ENCODE measurements at regions not wholly inside any gene's neighbourhood (a gene's known extent, or its start where the extent isn't known, plus 50 kb on each side); places are given as distances from the start of the nearest gene placed in this dataset.

DNA sequence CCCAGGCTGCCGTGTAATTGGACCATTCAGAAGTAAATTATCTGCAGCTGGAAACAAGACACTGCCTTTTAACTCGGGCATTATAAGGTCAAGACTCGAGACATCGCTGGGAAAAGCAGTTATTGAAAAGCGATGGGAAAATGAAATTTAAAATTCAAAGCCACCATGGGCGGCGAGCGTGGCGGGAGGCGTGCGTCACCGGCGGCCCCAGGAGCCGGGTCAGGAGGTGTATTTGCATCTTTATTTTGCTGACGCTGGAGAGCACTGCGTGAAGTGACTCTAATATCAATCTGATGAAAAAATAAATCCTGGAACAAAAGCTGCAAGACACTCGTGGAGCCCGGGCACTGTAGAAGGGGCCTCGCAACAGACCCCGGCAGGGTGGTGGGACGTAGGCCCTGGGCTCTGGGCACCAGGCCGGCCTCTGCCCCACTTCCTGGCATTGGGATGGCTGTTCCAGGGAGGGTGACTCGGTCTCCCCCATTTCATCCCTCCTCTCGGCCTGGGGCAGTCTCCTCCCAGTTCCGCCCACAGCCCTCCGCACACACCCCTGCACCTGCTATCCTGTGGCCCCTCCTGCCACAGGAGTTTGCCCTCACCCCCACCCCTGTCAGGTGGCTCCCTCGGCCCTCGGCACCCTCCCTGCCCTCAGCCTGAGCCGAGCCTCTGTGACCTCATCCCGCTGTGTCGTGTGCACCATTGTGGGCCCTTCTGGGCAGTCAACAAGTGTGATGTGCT, 196.2 kb downstream of the KIF26A start (continued):
- TF ChIP-seq, protein P1, sequence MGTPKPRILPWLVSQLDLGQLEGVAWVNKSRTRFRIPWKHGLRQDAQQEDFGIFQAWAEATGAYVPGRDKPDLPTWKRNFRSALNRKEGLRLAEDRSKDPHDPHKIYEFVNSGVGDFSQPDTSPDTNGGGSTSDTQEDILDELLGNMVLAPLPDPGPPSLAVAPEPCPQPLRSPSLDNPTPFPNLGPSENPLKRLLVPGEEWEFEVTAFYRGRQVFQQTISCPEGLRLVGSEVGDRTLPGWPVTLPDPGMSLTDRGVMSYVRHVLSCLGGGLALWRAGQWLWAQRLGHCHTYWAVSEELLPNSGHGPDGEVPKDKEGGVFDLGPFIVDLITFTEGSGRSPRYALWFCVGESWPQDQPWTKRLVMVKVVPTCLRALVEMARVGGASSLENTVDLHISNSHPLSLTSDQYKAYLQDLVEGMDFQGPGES (IDR thresholded peaks at IDR 0.05; ENCODE audit: low read depth, low read length) = no peak
- TF ChIP-seq RCOR1 (IDR thresholded peaks at IDR 0.05; ENCODE audit: low read length) (no peak), MXI1 (IDR thresholded peaks at IDR 0.05; ENCODE audit: low read depth, low read length) (no peak)
- TF ChIP-seq, protein P2, sequence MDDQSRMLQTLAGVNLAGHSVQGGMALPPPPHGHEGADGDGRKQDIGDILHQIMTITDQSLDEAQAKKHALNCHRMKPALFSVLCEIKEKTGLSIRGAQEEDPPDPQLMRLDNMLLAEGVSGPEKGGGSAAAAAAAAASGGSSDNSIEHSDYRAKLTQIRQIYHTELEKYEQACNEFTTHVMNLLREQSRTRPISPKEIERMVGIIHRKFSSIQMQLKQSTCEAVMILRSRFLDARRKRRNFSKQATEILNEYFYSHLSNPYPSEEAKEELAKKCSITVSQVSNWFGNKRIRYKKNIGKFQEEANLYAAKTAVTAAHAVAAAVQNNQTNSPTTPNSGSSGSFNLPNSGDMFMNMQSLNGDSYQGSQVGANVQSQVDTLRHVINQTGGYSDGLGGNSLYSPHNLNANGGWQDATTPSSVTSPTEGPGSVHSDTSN (IDR thresholded peaks at IDR 0.05) = no peak

- CTCF ChIA-PET = no interaction called here
- Histone ChIP-seq H3F3A (replicated peaks; ENCODE audit: insufficient read depth) (no peaks in the 10 kb centered on the region), H3K27me3 (ENCODE audit: insufficient read depth) (no peaks in the 10 kb centered on the region), H3K9me2 (no peaks in the 10 kb centered on the region), H2AFZ (ENCODE audit: low read depth) (no peak overlapping the region), H3K9me3 (peaks cover 4% of the 10 kb centered on the region; the same call in 1 of the 2 replicates), H3K27ac (ENCODE audit: low read depth in 2 of 2, low read length in 1 of 2) (no peak overlapping the region), H3K4me2 (no peak overlapping the region), H3K9ac (no peak overlapping the region), H3K79me2 (ENCODE audit: insufficient read depth) (no peaks in the 10 kb centered on the region), H4K20me1 (ENCODE audit: insufficient read depth) (no peaks in the 10 kb centered on the region), H3K36me3 (replicated peaks in 1 of 2; ENCODE audit: control insufficient read depth in 1 of 2, insufficient read depth in 2 of 2, low read length in 1 of 2) (no peaks in the 10 kb centered on the region), H3K4me3 (ENCODE audit: low read depth in 2 of 2, low read length in 1 of 2) (no peak overlapping the region), H3K4me1 (ENCODE audit: control insufficient read depth in 1 of 2, insufficient read depth in 2 of 2, low read depth in 1 of 2, low read length in 1 of 2) (no peaks in the 10 kb centered on the region; a peak in 1 of 4 replicates)
- no peak for DNase-seq
- POLR2A ChIA-PET = no interaction called here
- no peak for TF ChIP-seq FOSL2 (IDR thresholded peaks at IDR 0.05; ENCODE audit: borderline replicate concordance, low read depth)
- TF ChIP-seq TEAD4 (IDR thresholded peaks at IDR 0.05; ENCODE audit: borderline replicate concordance, insufficient read depth) = no peak
- no peak for TF ChIP-seq RAD21 (IDR thresholded peaks at IDR 0.05; ENCODE audit: low read length)
- no peak for TF ChIP-seq TCF12 (IDR thresholded peaks at IDR 0.05)
- TF ChIP-seq SMC3 (IDR thresholded peaks at IDR 0.05; ENCODE audit: low read depth, low read length) = no peak
- TF ChIP-seq POLR2AphosphoS5 (IDR thresholded peaks at IDR 0.05; ENCODE audit: low read depth, low read length) = no peak
- no peak for TF ChIP-seq NFIC (IDR thresholded peaks at IDR 0.05; ENCODE audit: borderline replicate concordance)
- no peak for TF ChIP-seq ELF1 (IDR thresholded peaks at IDR 0.05)
- TF ChIP-seq FOXM1 (IDR thresholded peaks at IDR 0.05; ENCODE audit: low read depth) = no peak
- no peak for TF ChIP-seq ZBTB33 (IDR thresholded peaks at IDR 0.05; ENCODE audit: borderline replicate concordance, low read depth)
- TF ChIP-seq, protein P1 (IDR thresholded peaks at IDR 0.05; ENCODE audit: low read depth, low read length) = no peak
- TF ChIP-seq REST (IDR thresholded peaks at IDR 0.05; ENCODE audit: low read depth, low read length) = no peak
- TF ChIP-seq MAX (IDR thresholded peaks at IDR 0.05; ENCODE audit: low read depth) = no peak
- TF ChIP-seq CHD2 (IDR thresholded peaks at IDR 0.05; ENCODE audit: low read length, partially characterized antibody) = no peak
- TF ChIP-seq, protein P2 (IDR thresholded peaks at IDR 0.05) = no peak
- TF ChIP-seq RCOR1 (IDR thresholded peaks at IDR 0.05; ENCODE audit: low read length) = no peak
- no peak for TF ChIP-seq YY1 (IDR thresholded peaks at IDR 0.05; ENCODE audit: low read depth)
- no peak for TF ChIP-seq GATA2 (CRISPR knock-in tag; IDR thresholded peaks at IDR 0.05)
- TF ChIP-seq NRF1 (IDR thresholded peaks at IDR 0.05; ENCODE audit: low read depth, low read length) = no peak
- WGBS (ENCODE audit: low lambda C conversion rate) = 32% methylated on average over 4 of the region's 4 CpGs
These were observed 196.8 kb downstream of the KIF26A start for GRCh38 chr14:104335176-104335575.

All from SK-N-SH (cell line).